ENCODE measurements at regions not wholly inside any gene's neighbourhood (a gene's known extent, or its start where the extent isn't known, plus 50 kb on each side); places are given as distances from the start of the nearest gene placed in this dataset.

DNA sequence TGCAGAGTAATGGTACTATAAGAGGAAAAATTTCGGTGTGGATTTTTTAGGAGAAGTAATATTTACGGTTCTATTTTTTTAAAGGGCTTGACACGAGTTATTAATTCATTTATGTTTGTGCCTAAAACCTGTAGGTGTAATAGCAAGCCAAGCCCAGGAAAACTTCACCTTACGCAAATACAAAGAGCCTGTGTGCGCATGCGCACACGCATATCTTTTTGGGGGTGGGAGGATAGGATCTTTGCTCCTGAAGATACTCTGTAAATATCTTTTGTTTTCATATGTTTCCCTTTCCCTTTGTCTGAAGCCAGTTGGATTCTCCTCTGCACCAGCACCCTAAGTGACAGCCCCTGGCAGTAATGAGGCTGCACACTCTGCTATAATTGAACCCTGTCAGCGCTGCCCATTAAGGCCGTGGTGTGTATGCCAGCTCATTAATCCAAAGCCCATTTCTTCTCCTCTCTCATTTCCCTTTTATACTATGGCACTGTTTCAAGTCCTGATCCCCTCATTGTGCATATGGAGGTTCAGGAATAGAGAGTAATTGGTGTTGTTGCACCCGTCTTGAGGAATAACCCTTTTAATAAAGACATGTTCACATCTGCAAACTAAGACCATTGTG, 327.2 kb upstream of the E2F7 start:
- TF ChIP-seq, protein P1, sequence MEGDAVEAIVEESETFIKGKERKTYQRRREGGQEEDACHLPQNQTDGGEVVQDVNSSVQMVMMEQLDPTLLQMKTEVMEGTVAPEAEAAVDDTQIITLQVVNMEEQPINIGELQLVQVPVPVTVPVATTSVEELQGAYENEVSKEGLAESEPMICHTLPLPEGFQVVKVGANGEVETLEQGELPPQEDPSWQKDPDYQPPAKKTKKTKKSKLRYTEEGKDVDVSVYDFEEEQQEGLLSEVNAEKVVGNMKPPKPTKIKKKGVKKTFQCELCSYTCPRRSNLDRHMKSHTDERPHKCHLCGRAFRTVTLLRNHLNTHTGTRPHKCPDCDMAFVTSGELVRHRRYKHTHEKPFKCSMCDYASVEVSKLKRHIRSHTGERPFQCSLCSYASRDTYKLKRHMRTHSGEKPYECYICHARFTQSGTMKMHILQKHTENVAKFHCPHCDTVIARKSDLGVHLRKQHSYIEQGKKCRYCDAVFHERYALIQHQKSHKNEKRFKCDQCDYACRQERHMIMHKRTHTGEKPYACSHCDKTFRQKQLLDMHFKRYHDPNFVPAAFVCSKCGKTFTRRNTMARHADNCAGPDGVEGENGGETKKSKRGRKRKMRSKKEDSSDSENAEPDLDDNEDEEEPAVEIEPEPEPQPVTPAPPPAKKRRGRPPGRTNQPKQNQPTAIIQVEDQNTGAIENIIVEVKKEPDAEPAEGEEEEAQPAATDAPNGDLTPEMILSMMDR (IDR thresholded peaks at IDR 0.05; ENCODE audit: borderline replicate concordance, extremely low read depth, low read length, poor library complexity, severe bottlenecking), result no peak
- no peak for TF ChIP-seq EZH2 (IDR thresholded peaks at IDR 0.05; ENCODE audit: borderline replicate concordance, low read depth, low read length, severe bottlenecking)
